CD4-positive, alpha-beta T cell treated with Interleukin-6 for 4 hours (primary cell): ENCODE measurements at regions not wholly inside any gene's neighbourhood (a gene's known extent, or its start where the extent isn't known, plus 50 kb on each side); places are given as distances from the start of the nearest gene placed in this dataset.
"Not testable (repeated sequence)": the region's sequence is repeated elsewhere in the genome, so short reads cannot be mapped to it uniquely, and the experiment has no call there.

ENCODE experiments used
- DNase-seq: peaks from one replicate; pipeline ENCODE4 v3.0.0-alpha.2; 2020; ENCODE audit warnings: mixed read lengths

DNA sequence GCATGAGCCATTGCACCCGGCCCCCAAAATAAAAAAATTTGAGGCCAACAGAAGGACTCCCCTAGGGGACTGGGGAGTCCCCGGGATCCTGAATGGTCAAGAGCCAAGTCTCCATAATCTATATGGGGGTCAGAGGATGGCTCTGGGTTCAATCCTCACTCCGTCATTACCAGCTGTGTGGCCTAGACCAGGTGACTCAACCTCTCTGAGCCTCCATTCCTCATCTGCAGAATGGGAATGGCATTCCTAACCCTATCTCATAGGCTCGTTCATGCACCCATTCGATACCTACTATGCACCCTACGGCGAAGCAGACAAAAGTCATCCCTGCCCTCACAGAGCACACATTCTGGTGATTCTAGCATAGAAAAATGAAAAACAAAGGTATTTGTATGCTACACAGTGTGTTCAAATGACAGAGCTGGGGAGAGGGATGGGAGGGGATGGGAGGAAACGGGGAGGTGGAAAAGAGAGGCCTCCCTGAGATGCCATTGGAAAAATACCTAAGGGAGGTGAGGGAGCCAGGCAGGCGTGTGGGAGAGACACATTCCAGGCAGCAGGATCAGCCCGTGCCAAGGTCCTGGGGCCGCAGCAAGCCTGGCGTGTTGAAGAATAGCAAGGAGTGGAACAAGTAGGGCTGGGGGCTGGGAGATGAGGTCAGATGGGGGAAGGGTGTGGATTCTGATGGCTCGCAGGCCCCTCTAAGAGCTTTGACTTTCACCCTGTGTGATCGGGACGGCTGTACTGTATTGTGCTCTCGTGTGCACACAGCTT lies 71.2 kb downstream of the RMI2 start:
- no peak for DNase-seq

DNA sequence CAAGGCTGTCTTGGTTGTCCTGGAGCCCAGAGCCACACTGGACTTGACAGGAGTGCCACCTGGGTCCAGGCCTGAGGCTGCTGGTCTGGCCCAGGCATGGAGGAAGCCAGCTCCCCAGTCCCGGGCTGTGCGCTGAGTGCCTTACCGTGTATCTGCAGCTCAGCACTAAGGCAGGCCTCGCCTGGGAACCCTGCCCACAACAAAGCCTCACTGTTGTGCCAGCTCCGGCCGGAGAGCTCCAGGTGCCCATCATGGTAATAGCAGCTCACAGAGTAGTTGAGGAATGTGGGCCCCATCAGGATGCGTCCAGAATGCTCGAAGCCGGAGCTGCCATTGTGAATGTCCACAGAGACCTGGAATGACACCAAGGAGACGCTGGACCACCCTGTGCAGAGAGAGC lies 72.2 kb downstream of the RMI2 start:
- no peak for DNase-seq

DNA sequence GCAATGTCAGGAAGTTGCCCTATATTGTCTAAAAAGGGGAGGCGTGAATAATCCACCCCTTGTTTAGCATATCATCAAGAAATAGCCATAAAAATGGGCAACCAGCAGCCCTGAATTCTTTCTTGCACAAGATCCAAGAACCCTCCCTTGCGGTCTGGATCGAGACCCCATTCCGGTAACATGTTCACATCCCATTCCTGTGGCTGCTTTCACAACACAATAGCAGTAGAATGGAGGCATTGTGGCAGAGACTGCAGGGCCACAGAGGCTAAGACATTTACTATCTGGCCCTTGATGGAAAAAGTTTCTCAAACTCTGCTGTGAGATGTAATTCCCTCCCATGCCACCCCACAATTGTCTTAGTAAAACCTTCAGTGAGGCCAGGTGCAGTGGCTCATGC lies 73.2 kb downstream of the RMI2 start:
- DNase-seq, result no peak

DNA sequence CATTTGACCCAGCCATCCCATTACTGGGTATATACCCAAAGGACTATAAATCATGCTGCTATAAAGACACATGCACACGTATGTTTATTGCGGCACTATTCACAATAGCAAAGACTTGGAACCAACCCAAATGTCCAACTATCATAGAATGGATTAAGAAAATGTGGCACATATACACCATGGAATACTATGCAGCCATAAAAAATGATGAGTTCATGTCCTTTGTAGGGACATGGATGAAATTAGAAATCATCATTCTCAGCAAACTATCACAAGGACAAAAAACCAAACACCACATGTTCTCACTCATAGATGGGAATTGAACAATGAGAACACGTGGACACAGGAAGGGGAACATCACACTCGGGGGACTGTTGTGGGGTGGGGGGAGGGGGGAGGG lies 74.8 kb downstream of the RMI2 start:
- not testable (repeated sequence) for DNase-seq

DNA sequence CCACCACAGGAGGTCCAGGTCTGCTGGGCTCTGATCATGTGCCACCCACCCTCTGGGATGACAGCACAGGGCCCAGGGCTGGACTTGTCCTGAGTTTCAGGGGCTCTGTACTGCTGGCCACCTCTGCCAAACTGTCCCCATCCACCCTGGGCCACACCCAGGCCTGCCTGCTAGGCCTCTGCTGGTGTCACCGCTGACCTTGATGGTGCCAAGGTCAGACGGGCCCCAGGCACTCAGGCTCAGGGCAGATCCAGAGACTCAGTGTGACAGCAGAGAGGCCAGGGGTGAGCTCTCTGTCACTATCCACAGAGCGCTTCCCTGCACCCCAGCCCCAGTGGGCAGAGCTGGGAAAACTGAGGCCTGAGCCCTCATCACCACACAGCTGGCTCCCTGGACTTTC lies 75.6 kb downstream of the RMI2 start:
- DNase-seq, result no peak

DNA sequence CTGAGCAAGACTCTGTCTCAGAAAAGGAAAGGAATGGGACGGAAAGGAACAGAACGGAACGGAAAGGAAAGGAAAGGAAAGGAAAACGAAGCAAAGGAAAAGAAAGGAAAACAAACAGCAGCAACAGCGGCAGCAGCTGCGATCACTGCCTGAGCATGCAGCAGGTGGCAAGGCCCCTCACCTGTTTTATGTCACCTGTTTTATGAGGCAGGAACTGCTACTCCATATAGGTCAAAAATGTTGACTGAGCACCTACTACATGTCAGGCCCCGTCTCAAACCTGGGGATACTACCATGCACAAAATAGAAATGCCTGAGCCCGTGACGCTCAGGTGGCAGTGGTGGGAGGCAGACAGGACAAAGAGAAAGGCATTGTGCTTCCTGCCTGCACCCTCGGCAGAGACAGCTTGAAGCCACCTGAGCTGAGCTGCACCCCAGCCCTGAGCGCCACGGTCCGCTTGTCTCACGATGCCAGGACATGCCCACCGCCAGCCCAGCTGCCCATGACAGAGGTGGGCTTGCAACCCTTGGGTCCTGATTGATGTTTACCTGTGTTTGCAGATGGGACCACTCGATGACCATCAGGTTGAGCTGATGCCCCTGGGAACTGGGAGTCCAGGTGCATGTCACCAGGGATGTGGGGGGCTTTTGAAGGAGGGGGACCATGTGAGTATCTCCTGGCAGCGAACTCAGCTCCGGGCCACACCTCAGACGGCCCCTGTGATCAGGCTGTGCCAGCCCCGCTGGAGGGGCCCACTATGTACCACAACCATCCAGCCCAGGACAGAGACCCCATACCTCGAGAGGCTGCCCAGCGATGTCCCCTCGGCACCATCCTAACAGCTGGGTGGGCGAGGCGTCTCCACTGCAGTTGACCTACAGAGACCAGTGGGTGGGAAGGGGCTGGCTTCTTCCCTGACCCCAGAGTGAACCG lies 77.4 kb downstream of the RMI2 start:
- DNase-seq, result no peak

DNA sequence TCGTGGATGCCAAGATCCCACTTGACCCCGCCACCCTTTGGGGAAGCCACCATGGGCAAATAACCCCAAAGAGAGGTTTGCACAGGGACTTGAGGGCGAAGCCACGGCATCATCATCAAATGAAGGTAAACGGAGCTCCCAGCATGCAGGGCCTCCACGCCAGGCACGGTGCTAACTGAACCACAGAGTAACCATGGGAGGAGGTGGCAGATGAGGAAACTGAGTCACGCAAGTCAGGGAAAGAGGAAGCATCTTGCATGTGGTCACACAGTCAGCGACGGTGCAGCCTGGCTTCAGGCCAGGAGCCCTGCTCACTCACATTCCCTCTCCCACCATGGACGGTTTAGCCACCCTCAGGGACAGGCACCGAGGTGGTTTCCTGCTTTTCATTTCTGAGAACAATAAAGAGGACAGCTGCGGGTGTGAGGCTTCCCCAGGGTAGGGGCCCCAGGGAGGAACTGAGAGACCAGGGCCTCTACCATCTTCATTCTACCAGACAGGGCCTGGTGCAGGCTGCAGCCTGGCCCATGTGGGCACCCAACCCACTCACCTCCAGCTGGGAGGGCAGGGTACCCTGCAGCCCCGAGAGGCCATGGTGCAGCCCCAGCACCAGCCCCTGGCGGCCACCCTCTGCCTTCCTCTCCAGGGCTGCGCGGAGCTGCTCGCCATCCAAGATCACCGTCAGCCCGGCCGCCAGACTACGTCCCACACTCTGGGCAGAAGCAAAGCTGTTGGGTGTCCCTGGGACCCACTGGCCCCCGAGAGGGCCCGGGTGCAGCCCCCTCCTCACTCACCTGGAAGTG lies 78.3 kb downstream of the RMI2 start:
- DNase-seq, result no peak

DNA sequence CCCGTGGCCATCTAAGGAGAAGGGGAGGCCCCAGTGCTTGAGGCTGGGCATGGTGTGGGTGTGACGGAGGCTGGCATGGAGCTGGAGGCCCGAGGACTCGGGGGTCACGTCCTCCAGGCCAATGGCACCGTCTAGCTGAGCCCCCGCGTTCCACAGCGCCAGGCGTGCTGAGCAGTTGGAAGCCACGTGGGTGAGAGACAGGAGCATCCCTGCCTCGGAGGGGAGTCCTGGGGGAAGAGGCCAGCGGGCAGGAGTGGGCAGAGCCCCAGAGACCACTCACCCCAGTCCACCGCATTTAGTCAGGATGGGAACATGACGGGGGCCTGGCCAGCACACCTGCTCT lies 78.8 kb downstream of the RMI2 start:
- DNase-seq, result no peak

DNA sequence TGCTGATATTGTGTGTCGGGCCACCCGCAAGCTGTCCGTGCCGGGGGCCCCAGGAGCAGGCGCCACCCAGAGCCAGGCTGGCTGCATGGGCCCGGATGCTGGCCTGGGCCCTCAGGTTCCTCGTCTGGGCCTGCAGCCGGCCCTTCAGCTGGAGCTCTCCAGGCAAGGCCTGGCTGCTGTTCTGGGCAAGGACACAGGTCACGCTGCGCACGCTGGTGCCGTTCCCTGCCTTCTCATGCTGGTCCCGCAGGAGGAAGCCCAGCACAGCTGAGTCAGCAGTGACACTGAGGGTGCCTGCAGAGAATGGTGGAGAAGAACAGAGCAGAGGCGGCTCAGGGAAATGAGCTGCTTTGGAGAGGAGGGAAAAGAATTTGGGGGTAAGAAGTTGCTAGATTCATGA lies 79.9 kb downstream of the RMI2 start:
- no peak for DNase-seq

DNA sequence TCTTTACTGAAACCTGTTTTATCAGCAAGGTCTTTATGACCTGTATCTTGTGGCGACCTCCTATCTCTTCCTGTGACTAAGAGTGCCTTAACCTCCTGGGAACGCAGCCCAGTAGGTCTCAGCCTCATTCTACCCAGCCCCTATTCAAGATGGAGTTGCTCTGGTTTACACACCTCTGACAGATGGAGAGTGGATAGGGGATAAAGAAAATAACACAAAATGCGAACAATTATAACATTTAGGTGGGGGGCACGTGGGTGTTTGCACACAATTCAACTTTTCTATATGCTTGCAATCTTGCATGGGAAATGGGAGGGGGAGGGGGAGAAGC lies 83.3 kb downstream of the RMI2 start:
- no peak for DNase-seq

DNA sequence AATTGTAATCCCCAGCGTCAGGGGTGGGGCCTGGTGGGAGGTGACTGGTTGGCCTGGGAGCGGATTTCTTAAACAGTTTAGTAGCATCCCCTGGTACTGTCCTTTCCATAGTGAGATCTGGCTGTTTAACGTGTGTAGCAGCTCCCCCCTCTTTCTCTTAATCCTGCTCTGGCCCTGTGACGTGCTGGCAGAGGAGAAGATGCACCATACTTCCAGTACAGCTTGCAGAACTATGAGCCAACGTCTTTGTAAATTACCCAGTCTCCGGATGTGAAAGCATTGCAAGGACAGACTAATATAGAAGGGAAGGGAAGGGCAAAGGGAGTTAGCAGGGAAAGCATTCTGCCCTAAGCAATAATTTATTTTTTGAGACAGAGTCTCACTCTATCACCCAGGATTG lies 83.9 kb downstream of the RMI2 start:
- no peak for DNase-seq

DNA sequence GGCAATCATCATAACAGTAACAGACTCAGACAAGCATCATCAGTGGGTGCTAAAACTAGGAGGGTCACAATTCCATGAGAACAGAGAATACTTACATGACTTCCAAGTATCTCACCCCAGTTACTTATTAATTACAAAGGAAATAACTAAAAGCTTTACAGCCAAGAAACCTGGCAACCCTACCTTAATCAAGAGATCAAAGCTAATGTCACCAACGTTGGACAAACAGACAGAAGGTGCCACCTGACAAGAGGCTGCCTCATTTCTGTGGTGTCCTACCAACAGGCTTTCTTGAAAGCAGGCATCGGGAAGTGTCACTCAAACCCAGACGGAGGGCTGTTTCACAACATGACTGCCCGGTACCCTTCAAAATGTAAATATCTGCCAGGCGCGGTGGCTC lies 84.6 kb downstream of the RMI2 start:
- no peak for DNase-seq

DNA sequence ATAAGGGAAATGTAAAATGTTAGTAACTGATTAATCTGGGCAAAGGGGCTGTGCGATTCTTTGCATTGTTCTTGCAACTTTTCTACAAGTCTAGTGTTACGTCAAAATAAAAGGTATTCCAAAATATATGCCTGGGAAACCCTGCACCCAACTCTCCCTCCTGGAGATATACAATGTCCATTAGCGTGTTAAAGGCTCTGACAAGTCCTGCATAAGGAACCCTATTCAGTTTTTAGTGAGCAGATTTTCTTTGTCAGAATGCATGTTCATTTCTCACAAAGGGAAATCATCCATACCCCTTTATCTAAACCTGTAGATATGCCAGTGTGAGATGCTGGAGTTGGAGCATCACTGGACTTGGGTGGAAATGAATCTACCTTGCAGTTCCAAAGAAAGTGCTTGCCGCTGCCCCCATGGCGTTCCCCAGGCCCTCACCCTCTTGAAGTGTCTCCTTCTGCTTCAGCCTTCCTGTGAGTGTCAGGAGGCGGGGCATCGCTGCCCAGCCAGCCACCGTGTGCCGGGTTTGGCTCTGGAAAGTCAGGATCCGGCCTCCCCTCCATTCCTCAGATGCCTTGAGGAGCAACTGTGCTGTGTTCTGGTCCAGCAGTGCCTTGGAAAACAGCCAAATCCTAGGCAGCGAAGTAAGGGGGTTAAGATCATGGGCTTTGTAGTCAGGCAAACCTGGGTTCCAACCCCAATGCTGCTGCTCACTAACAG lies 85.5 kb downstream of the RMI2 start:
- no peak for DNase-seq

DNA sequence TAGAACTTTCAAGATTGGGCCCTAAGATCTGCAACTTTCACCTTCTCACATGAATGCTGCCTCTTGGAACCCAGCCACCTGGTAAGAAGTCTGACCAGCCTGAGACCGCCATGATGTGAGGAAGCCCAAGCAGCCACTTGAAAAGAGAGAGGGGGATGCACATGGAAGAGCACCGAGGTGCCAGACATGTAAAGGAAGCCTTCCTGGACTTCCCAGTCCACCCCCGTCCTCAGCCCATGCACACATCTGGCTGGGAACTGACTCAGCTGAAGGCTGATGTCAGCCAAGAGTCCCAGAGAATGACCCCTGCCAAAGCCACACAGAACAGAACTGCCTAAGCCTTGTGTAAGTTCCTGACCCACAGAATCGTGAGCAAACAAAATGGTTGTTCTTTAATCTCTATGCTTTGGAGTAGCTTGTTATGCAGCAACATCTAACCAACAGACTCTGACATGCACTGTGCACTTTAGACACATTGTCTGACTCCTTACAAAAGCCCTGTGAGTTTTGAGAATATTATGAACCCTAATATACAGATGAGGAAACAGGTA lies 86.7 kb downstream of the RMI2 start:
- no peak for DNase-seq

DNA sequence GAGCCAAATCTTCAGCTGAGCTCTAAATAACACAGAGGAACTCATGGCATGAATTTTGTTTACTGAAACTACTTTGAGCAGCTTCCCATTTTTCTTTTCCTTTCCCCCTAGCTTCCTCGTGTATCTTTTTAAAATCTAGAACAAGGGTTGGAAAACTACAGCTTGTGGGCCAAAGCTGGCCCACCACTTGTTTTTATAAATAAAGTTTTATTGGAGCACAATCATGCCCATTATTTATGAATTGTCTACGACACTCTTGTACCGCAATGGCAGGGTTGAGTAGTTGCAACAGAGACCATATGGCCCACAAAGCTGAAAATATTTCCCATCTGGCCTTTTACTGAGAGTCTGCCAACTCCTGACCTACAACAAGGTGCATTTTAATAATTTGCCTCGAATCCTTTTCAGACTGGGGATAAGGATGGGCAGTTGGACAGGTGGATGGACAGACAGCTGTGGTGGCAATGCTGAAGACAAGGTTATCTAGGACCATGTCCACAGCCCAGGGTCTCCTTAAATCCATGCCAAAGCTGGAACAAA lies 87.7 kb downstream of the RMI2 start:
- no peak for DNase-seq

DNA sequence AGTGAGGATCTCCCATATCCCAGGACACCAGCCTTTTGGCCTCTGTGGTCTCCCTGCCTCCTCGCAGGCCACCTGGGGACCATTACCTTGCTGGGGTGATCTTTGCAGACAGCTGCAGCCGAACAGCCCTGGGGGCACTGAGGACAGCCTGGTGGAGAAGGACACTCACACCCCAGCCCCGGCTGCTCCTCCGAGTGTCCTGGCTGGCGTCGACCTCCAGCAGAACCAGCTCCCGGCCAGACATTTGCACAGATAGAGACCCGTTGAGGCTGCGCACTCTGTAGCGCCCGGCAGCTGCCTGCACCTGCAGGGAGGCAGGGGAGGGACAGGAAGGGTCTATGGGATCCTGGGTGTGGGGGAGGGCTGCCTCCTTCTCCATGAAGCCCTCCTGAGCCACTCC lies 90.3 kb downstream of the RMI2 start:
- DNase-seq, result no peak

DNA sequence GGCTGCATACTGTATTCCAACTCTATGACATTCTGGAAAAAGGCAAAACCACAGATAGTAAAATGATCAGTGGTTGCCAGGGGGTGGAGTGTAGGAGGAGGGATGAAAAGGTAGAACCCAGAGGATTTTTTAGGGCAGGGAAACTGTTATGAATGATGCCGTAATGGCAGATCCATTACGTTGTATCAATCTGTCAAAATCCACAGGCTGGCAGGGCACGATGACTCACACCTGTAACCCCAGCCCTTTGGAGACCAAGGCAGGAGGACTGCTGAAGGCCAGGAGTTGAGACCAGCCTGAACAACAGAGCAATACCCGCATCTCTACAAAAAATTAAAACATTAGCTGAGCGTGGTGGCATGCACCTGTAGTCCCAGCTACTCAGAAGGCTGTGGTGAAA lies 91.8 kb downstream of the RMI2 start:
- DNase-seq, result no peak

DNA sequence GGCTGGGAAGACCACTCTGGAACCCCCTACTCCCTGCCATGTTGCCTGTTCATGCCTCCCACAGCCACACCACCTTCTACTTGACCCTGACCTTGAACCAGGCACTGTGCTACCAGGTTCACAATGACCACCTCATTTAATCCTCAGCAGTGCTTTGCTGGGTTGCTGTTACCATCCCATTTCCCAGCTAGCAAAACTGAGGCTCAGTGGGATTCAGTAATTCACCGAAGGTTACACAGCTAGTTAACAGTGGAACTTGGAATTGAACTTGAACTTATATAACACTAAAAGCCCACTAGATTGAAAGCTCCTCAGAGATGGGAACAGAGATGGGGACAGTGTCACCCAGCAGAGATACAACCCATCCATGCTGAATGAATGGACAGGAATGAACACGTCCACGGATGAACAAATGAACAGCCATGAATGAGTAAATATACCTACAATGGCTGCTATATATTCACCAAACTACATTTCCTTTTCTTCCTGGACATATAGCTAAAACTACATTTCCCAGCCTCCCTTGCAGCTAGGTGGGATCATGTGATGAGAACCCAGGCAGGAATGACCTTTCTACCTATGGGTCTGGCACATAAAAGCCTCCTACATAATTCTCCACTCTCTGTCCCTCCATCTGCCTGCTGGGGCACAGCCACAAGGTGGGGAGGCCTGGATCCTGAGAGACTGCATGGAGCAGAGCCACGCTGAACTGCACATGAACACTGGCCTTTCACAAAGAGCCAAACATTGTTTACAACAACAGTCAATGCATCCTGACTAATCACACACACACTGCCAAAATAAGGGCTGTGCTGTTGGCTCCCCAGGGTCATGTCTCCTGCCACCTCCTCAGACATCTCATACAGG lies 94.8 kb downstream of the RMI2 start:
- no peak for DNase-seq

DNA sequence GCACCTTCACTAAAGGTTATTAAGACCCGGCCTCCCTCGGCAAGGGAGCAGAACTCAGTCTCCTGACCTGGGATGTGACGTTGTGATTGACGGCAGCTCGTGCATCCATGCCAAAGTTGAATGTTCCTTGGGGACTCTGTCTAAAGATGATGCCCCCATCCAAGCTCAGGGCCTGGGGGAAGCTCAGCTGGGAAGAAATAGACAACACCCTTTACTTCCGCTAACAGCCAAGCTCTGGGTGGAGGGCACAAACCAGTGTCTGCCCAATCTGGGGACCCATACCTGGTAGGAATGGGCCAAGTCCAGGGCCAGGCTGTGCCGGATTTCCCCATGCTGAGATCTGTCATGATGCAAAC lies 95.4 kb downstream of the RMI2 start:
- no peak for DNase-seq

DNA sequence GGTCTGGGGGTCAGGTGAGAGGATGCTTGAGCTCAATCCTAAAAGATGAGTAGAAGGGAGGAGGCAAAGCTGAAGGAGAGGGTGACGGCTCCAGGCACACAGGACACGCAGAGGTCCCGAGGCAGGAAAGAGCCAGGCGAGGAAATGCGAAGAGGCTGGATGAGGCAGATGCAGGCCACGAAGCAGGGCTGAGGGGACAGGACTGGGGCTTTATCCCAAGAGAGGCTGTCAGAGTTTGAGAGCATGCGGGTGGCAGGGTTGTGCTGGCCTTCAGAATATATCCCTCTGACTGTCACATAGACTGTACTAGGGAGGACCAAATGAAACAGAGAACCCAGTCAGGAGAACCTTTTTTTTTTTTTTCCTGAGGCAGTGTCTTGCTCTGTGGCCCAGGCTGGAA lies 100.2 kb downstream of the RMI2 start:
- no peak for DNase-seq

DNA sequence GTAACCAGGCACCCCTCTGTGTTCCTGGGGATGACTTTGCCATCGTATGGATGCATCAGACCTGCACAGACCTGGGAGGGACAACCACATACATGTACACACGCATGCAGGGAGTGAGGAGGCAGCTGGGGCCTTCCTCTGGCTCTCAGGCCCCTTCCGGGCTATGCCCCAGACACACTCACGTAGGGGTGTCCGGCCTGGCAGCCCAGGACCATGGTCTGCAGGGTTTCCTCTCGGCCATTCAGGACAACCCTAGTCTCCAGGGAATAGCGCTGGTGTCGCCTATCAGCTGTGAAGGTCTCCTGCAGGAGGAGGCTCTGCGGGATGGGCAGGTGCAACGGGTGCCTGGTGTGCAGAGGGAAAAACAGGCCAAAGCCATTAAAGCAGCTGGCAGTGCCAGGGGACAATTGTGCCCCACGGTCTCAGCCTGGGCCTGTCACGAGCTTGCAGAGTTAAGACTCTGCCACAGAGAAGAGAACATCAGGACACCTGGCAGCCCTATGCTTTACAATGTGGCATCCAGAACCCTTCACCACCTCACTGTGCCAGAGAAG lies 101.4 kb downstream of the RMI2 start:
- no peak for DNase-seq
